H9 (cell line): ENCODE measurements at regions not wholly inside any gene's neighbourhood (a gene's known extent, or its start where the extent isn't known, plus 50 kb on each side); places are given as distances from the start of the nearest gene placed in this dataset.

Experiments used
- DNase-seq: peaks from one replicate; pipeline ENCODE4 v3.0.0-alpha.2; 2017
- H2AFZ ChIP-seq: one replicate; pipeline ENCODE4 v1.6.1; 2013; ENCODE audit warnings: mild to moderate bottlenecking, low read length, control low read depth, moderate library complexity
- H2AK5ac ChIP-seq: 2 replicates; pipeline ENCODE4 v1.6.1; 2013; ENCODE audit warnings: low read length, control low read depth, mixed read lengths; ENCODE audit not compliant: insufficient read length
- H2BK120ac ChIP-seq: one replicate; pipeline ENCODE4 v1.6.1; 2013; ENCODE audit warnings: low read depth, mild to moderate bottlenecking, low read length, control low read depth, inconsistent platforms; ENCODE audit not compliant: poor library complexity, severe bottlenecking
- H2BK12ac ChIP-seq: 2 replicates; pipeline ENCODE4 v1.6.1; 2013; ENCODE audit warnings: low read length, control low read depth, mixed read lengths, low read depth; ENCODE audit not compliant: insufficient read length
- H2BK15ac ChIP-seq: 2 replicates; pipeline ENCODE4 v1.6.1; 2013; ENCODE audit warnings: low read depth, low read length, control low read depth
- H2BK20ac ChIP-seq: one replicate; pipeline ENCODE4 v1.6.1; 2013; ENCODE audit warnings: low read depth, mild to moderate bottlenecking, low read length, control low read depth, inconsistent platforms; ENCODE audit not compliant: poor library complexity, severe bottlenecking
- H2BK5ac ChIP-seq: 2 replicates; pipeline ENCODE4 v1.6.1; 2013; ENCODE audit warnings: low read length, control low read depth, mixed read lengths; ENCODE audit not compliant: insufficient read length
- H3K14ac ChIP-seq: 2 replicates; pipeline ENCODE4 v1.6.1; 2013; ENCODE audit warnings: low read length, control low read depth; ENCODE audit not compliant: insufficient read depth
- H3K18ac ChIP-seq: 2 replicates; pipeline ENCODE4 v1.6.1; 2013; ENCODE audit warnings: low read depth, mild to moderate bottlenecking, mixed read lengths, low read length, control low read depth; ENCODE audit not compliant: insufficient read length
- H3K23ac ChIP-seq: 2 replicates; pipeline ENCODE4 v1.6.1; 2013; ENCODE audit warnings: low read length, control low read depth, mixed read lengths, low read depth; ENCODE audit not compliant: insufficient read length
- H3K23me2 ChIP-seq: 2 replicates; pipeline ENCODE4 v1.6.1; 2013; ENCODE audit warnings: low read depth, mild to moderate bottlenecking, mixed read lengths, low read length, control low read depth; ENCODE audit not compliant: insufficient read length, poor library complexity, severe bottlenecking
- H3K27ac ChIP-seq: 2 replicates; pipeline ENCODE4 v1.5.1; 2013; ENCODE audit warnings: low read length, control low read depth, mixed read lengths, low read depth; ENCODE audit not compliant: insufficient read length
- H3K27me3 ChIP-seq: 2 replicates; pipeline ENCODE4 v1.6.1; 2013; ENCODE audit warnings: low read length, control low read depth, inconsistent platforms; ENCODE audit not compliant: insufficient read depth
- H3K4ac ChIP-seq: 2 replicates; pipeline ENCODE4 v1.6.1; 2013; ENCODE audit warnings: low read depth, mild to moderate bottlenecking, control low read depth, inconsistent platforms, low read length, moderate library complexity
- H3K4me1 ChIP-seq: 2 replicates; pipeline ENCODE4 v1.6.1; 2013; ENCODE audit warnings: low read length, control low read depth, inconsistent platforms; ENCODE audit not compliant: insufficient read depth
- H3K4me2 ChIP-seq: 2 replicates; pipeline ENCODE4 v1.6.1; 2013; ENCODE audit warnings: low read length, control low read depth, mixed read lengths; ENCODE audit not compliant: insufficient read length, insufficient read depth
- H3K56ac ChIP-seq: 2 replicates; pipeline ENCODE4 v1.6.1; 2013; ENCODE audit warnings: low read depth, mild to moderate bottlenecking, mixed read lengths, low read length, control low read depth; ENCODE audit not compliant: insufficient read length
- H3K79me1 ChIP-seq: 2 replicates; pipeline ENCODE4 v1.6.1; 2013; ENCODE audit warnings: low read depth, mild to moderate bottlenecking, moderate library complexity, low read length, control low read depth, inconsistent platforms; ENCODE audit not compliant: insufficient read depth, poor library complexity, severe bottlenecking
- H3K79me2 ChIP-seq: 2 replicates; pipeline ENCODE4 v1.6.1; 2013; ENCODE audit warnings: low read length, control low read depth, inconsistent platforms; ENCODE audit not compliant: insufficient read depth
- H3K9ac ChIP-seq: 2 replicates; pipeline ENCODE4 v1.6.1; 2013; ENCODE audit warnings: low read length, control low read depth, mixed read lengths; ENCODE audit not compliant: insufficient read length; ENCODE audit errors: extremely low read depth
- H3K9me3 ChIP-seq: one replicate; pipeline ENCODE4 v1.6.1; 2013; ENCODE audit warnings: low read depth, low read length, inconsistent platforms; ENCODE audit not compliant: control insufficient read depth
- H3T11ph ChIP-seq: one replicate; pipeline ENCODE4 v1.6.1; 2013; ENCODE audit warnings: mild to moderate bottlenecking, low read length, control low read depth, inconsistent platforms
- H4K20me1 ChIP-seq: one replicate; pipeline ENCODE4 v1.6.1; 2013; ENCODE audit not compliant: control insufficient read depth, insufficient read length, insufficient read depth
- H4K5ac ChIP-seq: 2 replicates; pipeline ENCODE4 v1.6.1; 2013; ENCODE audit warnings: low read depth, mild to moderate bottlenecking, mixed read lengths, low read length, control low read depth; ENCODE audit not compliant: insufficient read length
- H4K8ac ChIP-seq: replicated peaks from 2 replicates; pipeline ENCODE4 v1.6.1; 2013; ENCODE audit warnings: low read length, control low read depth, mixed read lengths, low read depth; ENCODE audit not compliant: insufficient read length
- H4K91ac ChIP-seq: 2 replicates; pipeline ENCODE4 v1.6.1; 2013; ENCODE audit warnings: low read depth, mild to moderate bottlenecking, moderate library complexity, mixed read lengths, low read length, control low read depth; ENCODE audit not compliant: insufficient read length
- H3K27ac Mint-ChIP-seq, 3 experiments: 2 replicates in 2 of 3; 3 replicates in 1 of 3; pipeline ENCODE4 v1.8.0; 2020 to 2021; ENCODE audit warnings: mixed read lengths in 3 of 3, mild to moderate bottlenecking in 1 of 3, moderate library complexity in 1 of 3
- H3K27me3 Mint-ChIP-seq: 2 replicates; pipeline ENCODE4 v1.8.0; 2021; ENCODE audit warnings: low read depth, mild to moderate bottlenecking, moderate library complexity, mixed read lengths
- H3K36me3 Mint-ChIP-seq, 3 experiments: 2 replicates in 2 of 3; 3 replicates in 1 of 3; pipeline ENCODE4 v1.8.0; 2020 to 2021; ENCODE audit warnings: low read depth in 3 of 3, mixed read lengths in 3 of 3; ENCODE audit not compliant: insufficient read depth in 1 of 3
- H3K4me1 Mint-ChIP-seq, 2 experiments: 2 replicates each; pipeline ENCODE4 v1.8.0; 2020; ENCODE audit warnings: mixed read lengths in 2 of 2
- H3K4me3 Mint-ChIP-seq, 2 experiments: 2 replicates in 1 of 2; 3 replicates in 1 of 2; pipeline ENCODE4 v1.8.0; 2020 to 2021; ENCODE audit warnings: mild to moderate bottlenecking in 2 of 2, mixed read lengths in 2 of 2, moderate library complexity in 1 of 2
- H3K9me3 Mint-ChIP-seq, 2 experiments: 2 replicates in 1 of 2; 3 replicates in 1 of 2; pipeline ENCODE4 v1.8.0; 2020; ENCODE audit warnings: mild to moderate bottlenecking in 2 of 2, mixed read lengths in 2 of 2, moderate library complexity in 1 of 2
- CTCF ChIP-seq: fragments of 200-600 bp; sonication (generic); conservative IDR thresholded peaks from 3 replicates; pipeline ENCODE4 v1.8.0; 2021; ENCODE audit warnings: antibody characterized with exemption, mild to moderate bottlenecking
- WGBS: extraction: QIAGEN DNeasy Blood & Tissue Kit; methylation state at CpG from one replicate; pipeline ENCODE4 v1.1.7; 2013; ENCODE audit warnings: missing lambda C conversion rate, low lambda C conversion rate, mixed read lengths; ENCODE audit not compliant: insufficient read length; ENCODE audit errors: extremely low coverage; 5-methylcytosine and 5-hydroxymethylcytosine counted together

DNA sequence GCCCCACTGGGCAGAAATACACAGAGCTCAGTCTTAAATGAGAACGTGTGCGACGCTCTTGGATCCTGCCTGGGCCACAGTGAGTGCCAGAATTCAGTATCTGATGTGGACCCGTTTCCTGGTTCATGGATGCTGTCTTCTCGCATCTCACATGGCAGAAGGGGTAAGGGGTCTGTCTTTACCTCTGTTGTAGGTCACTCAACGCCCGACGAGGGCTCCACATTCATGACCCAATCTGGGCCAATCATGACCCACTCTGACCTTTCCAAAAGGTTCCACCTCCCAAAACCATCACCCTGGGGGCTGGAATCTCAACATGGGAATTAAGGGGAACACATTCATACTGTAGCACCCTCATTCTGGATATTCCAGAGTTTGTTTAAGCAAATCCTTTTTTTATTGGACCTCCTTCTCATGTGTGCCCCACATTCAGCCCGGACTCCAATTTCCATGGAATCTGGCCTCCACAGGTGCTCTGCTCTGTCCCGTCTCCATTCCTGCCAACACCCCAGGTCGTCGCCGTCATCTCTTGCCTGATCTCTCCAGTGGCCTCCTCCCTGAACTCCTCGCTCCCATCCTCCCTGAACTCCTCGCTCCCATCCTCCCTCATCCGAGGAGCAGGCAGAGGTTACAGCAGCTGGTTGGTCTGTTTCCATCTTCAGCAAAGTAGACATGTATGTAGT is 78.9 kb upstream of the OTOS start:
- no peak overlapping the region for H4K91ac ChIP-seq
- WGBS, result no CpG with 5 or more reads among the region's 16 CpGs
- peak; percentile 17 for DNase-seq

More for the DNA sequence above, 78.9 kb upstream of the OTOS start:
- H4K8ac ChIP-seq, result no peak overlapping the region
- no peaks in the 10 kb centered on the region for H3K79me1 ChIP-seq
- no peak overlapping the region for H3K14ac ChIP-seq
- Mint-ChIP-seq H3K4me1 (0 out of 4 replicates have a peak, but pooled peaks cover 0 to under 1% of the 10 kb centered on the region in 2 experiments), H3K36me3 (no peaks in the 10 kb centered on the region), H3K4me3 (no peak overlapping the region), H3K9me3 (peaks cover 5% of the 10 kb centered on the region in 2 experiments; a peak in 4 of 5 replicates), H3K27ac (no peak overlapping the region; a peak in 1 of 7 replicates), H3K27me3 (peaks cover 29% of the 10 kb centered on the region)
- no peak overlapping the region for H3T11ph ChIP-seq
- H2BK15ac ChIP-seq, result no peak overlapping the region
- H2AK5ac ChIP-seq, result no peak overlapping the region
- H2AFZ ChIP-seq, result no peak overlapping the region
- no peaks in the 10 kb centered on the region for H3K27me3 ChIP-seq
- H3K9me3 ChIP-seq, result no peaks in the 10 kb centered on the region
- no peak for TF ChIP-seq CTCF
- no peak overlapping the region for H4K5ac ChIP-seq
- H2BK20ac ChIP-seq, result no peak overlapping the region
- no peak overlapping the region for H3K9ac ChIP-seq
- no peak overlapping the region for H2BK5ac ChIP-seq
- H2BK120ac ChIP-seq, result no peak overlapping the region
- no peaks in the 10 kb centered on the region for H4K20me1 ChIP-seq
- no peaks in the 10 kb centered on the region for H3K4me1 ChIP-seq
- no peak overlapping the region for H3K18ac ChIP-seq
- H2BK12ac ChIP-seq, result no peak overlapping the region
- H3K4ac ChIP-seq, result no peak overlapping the region
- H3K56ac ChIP-seq, result no peak overlapping the region
- H3K23ac ChIP-seq, result no peak overlapping the region
- H3K23me2 ChIP-seq, result no peaks in the 10 kb centered on the region
- no peaks in the 10 kb centered on the region for H3K79me2 ChIP-seq
- no peak overlapping the region for H3K4me2 ChIP-seq
- no peak overlapping the region for H3K27ac ChIP-seq
